Hepatic stellate cell (primary cell): ENCODE measurements at regions not wholly inside any gene's neighbourhood (a gene's known extent, or its start where the extent isn't known, plus 50 kb on each side); places are given as distances from the start of the nearest gene placed in this dataset.
"Not testable (repeated sequence)": the region's sequence is repeated elsewhere in the genome, so short reads cannot be mapped to it uniquely, and the experiment has no call there.

Source experiments
- DNase-seq: peaks from one replicate; pipeline ENCODE4 v3.0.0; 2011; ENCODE audit warnings: low spot score

DNA sequence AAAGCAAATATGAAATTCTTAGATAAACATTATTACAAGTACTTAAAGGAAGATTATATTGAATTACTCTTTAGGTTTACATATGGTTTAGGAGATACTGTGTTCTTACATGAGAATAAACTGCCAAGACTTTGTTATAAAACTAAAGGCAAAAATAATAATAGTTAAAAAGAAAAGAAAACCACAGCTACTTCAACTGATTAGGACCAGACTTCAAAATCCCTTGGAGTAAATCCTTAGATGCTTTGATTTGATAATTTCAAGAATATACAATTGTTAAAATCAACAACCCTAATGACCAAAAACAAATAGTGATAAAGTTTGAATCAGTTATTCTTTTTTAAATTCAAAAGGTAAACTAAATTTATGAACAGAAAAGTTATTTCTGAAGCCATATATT lies 389.6 kb upstream of the COX7C start:
- no peak for DNase-seq

DNA sequence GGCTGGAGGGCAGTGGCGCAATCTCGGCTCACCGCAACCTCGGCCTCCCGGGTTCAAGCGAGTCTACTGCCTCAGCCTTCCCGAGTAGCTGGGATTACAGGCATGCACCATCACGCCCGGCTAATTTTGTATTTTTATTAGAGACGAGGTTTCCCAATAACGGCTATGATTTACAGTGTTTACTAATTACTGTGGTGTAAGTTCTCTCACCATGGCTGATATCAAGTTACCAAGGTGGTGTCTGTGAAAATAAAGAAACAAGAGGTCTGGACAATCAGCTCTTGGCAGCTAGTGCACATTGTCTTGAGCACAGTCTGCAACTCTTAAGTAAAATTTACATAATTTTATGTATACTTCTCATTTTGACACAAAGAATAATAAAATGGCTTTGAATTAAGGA lies 385.5 kb upstream of the COX7C start:
- no peak for DNase-seq

GRCh38 chr5:86244153-86244552 lies 373.6 kb upstream of the COX7C start:
- no peak for DNase-seq

GRCh38 chr5:86257871-86258270 lies 359.9 kb upstream of the COX7C start:
- DNase-seq, result no peak

DNA sequence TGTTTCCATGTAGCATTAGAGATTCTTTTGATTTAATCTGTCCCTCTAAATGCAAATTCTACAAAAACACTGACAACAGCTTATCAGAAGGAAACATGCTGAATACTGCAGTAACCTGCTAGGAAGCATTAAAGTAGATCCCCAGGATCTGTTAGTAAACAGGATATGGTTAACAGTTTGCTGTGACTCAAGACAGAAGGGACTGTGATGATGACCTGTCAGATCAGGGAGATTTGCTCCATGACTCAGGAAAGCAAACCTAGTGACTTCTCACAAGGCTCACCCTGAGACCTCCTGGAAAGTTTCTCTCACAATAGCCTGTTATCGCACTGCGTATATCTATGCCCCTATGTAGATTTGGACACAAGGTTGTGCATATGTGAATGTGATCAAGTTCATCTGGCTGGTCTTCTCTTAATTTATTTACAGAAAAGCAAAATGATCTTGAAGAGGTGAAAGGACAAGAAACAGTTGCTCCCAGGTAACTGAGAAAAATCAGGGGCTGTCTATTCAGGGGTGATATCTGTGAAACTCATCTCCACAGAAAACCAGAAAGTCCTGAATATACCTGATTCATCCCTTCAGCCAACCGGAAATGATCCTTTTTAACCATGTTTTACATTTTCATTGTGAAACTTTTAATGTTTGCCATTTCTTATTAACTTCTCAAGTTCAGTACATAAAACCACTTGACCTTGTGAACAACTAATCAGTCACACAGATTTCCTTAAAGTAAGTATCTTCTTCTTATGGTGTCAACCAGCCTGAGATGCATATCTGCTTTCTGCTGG lies 333.1 kb upstream of the COX7C start:
- DNase-seq, result not testable (repeated sequence)

- not testable (repeated sequence) for DNase-seq
Observed at GRCh38 chr5:86287437-86287836, 330.3 kb upstream of the COX7C start.

DNA sequence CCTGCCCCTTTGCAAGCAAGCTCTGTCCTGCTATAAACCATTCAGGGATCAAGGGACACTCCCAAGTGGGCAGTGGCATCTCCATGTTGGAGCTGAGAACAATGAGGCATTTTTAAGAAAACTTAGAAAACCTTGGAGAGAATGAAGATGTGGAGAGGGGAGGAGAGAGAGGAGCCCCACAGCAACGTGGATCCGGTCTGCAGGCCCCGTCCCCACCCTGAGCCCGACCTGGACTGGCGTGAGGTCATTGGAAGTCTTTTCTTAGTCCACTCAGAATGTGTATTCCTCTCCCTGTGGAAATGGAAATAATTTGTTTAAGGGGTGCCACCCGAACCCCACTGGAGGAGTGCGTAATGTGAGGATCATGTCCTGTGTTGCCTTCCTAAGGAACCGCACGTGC lies 328.0 kb upstream of the COX7C start:
- DNase-seq, result not testable (repeated sequence)

DNA sequence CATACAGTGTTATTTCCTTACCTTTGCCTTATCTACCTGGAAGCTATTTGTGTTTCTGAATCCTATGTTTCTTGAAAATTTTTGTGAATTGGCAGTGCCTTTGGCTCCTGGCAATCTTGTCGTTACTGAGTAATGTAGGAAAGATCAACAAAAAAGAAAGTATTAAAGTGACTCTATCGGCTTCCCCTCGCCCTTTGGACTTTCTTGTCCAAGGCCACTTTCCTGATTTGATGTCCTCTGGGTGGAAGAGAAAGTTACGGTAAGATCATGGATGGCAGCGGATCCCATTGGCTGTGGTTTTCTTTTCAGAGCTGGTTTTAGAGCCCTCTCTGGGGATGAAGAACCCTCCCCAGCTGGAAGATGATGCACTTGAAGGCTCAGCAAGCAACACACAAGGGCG lies 324.9 kb upstream of the COX7C start:
- DNase-seq, result not testable (repeated sequence)

- DNase-seq, result not testable (repeated sequence)
Observed at GRCh38 chr5:86302643-86303042, 315.1 kb upstream of the COX7C start.

DNA sequence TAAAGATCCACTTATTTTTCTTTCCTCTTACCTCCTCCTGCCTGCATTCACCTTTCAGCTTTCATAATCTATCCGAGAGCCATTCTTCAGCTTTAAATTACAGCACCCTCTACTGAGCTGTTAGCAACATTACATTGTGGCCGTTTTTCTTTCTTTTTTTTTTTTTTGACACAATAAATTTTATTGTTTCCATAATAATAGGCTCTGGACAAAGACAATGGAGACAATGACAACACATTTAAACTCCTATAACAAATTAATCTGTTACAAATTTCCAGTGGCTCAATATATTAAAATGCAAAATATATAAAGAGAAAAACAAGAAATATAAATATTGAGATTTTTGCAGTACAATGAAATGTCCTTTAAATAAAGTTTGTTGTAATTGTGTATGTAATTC lies 312.7 kb upstream of the COX7C start:
- not testable (repeated sequence) for DNase-seq

GRCh38 chr5:86314951-86315350 lies 302.8 kb upstream of the COX7C start:
- no peak for DNase-seq

DNA sequence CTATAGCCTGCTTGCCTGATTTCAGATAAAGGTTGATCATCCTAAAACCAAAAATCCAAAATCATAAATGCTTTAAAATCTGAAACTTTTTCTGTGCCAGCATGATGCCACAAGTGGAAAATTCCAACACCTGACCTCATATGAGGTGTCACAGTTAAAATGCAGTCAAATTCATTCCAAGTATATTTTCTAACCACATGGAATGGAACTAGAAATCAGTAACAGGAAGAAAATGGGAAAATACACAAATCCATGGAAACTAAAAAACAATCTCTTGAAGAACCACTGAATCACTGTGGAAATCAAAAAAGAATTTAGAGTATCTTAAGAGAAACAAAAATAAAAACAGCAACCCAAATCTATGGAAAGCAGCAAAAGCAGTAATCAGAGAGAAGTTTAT lies 297.5 kb upstream of the COX7C start:
- no peak for DNase-seq

DNA sequence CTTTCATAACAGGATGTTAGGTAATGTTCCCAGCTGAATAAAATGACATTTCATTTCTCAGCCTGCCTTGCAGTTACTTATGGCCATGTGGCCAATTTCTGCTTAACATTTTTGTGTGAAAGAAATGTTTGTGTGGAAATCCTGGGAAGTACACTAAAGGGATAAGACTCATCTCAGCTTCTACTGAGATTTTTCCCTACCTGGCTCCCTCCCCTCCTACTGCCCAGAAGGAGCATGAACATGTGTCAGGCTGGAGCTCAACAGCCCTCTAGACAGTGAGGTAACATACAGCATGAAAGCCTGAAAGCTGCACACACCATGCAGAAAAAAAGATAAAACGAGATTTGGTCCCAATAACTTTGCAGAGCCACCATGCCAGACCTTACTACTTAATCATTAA lies 288.4 kb upstream of the COX7C start:
- no peak for DNase-seq

DNA sequence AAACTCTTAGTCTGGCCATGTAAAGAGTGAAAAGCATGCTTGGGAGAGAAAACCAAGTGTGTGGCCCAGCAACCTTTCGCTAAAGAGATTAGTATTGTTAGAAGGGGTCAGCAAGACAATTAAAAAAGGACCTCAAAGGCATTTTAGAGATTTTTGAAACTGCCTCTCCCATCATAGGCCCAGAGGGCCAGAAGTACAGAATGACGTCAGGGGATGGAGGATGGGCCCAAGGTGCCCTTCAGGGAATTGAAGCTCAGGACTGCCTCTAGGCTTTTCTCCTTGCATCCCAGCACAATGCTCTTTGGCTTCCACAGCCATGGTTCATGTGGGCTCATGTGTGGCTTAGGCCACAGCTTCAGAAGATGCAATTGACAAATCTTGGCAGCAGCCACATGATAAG lies 287.0 kb upstream of the COX7C start:
- DNase-seq, result no peak

DNA sequence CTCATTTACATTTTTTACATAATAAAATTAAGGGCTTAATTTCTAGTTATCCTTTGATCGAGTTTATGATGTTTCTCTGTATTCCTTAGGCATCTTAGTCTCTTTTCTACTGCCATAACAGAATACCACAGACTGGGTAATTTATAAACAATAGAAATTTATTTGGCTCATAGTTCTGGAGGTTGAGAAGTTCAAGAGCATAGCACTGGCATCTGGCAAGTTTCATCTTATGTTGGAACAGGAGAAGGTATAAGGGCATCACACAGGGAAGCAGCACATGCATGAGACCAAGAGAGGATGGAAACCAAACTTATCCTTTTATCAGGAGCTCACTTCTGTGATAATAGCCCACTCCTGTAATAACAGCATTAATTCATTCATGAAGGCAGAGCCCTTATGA lies 284.9 kb upstream of the COX7C start:
- DNase-seq, result no peak

GRCh38 chr5:86337667-86338460 lies 279.9 kb upstream of the COX7C start:
- DNase-seq, result no peak

DNA sequence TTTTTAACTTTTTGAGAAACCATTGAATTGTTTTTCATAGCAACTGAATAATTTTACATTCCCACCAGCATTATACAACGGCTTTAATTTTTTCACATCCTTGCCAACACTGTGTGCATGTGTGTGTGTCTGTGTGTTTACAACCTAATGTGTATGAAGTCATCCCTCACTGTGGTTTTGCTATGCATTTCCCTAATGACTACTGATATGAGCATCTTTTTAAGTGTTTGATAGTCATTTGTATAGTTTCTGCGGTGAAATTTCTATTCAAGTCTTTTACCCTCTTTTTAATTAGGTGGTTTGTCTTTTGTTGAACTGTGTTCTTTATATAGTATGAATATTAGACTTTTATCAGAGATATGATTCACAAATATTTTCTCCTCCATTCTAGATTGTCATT lies 263.1 kb upstream of the COX7C start:
- DNase-seq, result no peak

DNA sequence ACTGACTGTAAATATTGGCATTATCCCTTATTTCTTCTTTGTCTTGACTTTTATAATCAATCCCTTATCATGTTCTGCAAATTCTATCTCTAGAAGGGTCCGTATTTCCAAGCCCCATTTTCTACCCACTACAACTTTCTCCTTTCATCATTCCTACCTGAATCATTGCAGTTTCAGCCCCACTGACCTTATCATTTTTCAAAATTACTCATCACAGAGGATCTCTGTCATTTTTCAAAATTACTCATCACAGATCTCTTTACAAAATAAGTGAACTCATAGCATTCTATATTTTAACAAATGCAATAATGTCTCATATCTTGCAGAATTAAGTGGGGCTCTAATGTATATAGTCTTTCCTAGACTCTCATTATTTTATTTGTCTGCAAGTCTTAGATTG lies 256.9 kb upstream of the COX7C start:
- no peak for DNase-seq

GRCh38 chr5:86371061-86371460 lies 246.7 kb upstream of the COX7C start:
- no peak for DNase-seq

DNA sequence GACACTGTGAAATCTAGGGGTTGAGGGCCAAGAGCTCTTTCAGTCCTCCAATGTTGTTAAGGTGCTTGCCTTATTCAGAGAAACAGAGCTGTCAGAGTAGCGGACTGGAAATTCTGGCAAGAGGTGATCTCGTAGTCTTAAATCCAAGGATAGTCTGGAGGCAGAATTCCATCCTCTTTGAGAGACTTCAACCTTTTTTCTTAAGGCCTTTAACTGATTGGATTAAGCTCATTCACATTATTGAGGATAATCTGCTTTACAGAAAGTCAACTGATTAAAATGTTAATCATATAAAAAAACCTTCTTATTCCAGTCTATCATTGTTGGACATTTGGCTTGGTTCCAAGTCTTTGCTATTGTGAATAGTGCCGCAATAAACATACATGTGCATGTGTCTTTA lies 243.1 kb upstream of the COX7C start:
- no peak for DNase-seq

GRCh38 chr5:86376214-86376613 lies 241.5 kb upstream of the COX7C start:
- no peak for DNase-seq

- no peak for DNase-seq
Observed at GRCh38 chr5:86403190-86403589, 214.6 kb upstream of the COX7C start.

GRCh38 chr5:86404256-86404655 lies 213.5 kb upstream of the COX7C start:
- no peak for DNase-seq

DNA sequence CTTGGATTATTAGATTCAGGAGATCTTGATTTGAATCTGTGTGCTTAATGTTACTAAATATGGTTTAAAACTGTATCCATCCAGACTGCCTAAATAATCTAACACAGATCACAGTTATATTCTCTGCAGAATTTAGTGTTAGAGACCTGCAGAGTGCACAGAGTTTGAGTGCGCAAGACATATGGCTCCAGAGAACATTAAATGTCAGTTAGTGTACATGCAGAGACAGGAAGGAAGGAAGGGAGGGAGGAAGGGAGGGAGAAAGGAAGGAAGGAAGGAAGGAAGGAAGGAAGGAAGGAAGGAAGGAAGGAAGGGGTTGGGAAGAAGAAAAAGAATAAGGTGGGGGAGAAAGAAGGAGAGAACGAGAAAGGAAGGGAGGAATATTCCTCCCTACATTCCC lies 210.0 kb upstream of the COX7C start:
- DNase-seq, result no peak
